ENCODE measurements at regions not wholly inside any gene's neighbourhood (a gene's known extent, or its start where the extent isn't known, plus 50 kb on each side); places are given as distances from the start of the nearest gene placed in this dataset.

DNA sequence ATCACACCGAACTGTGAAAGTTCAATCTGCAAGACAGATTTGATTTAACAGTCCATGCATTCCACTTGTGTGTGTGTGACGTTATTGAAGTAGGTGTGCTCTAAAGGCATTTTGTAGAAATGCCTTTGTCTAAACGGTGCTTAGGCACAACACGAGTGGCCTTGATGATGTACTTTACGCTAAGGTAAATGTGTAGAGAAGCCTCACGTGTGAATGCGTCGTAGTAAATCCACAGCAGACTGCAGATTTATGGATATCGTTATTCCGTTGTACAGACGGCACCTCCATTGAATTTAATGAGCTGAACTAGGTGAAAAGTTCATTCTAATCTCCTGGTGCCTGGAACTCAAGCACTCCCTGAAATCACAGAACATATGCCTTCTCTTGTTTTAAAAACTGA lies 202.8 kb upstream of the STXBP6 start:
- H3K9me3 ChIP-seq = no peaks in the 10 kb centered on the region
- intact Hi-C loops (cut with DNase I; ENCODE audit: low total_unique reads) = no loop called here
- TF ChIP-seq POLR2AphosphoS5 (IDR thresholded peaks at IDR 0.05) (no peak), CTCF (IDR thresholded peaks at IDR 0.05) (no peak), POLR2A (IDR thresholded peaks at IDR 0.05) (no peak)

DNA sequence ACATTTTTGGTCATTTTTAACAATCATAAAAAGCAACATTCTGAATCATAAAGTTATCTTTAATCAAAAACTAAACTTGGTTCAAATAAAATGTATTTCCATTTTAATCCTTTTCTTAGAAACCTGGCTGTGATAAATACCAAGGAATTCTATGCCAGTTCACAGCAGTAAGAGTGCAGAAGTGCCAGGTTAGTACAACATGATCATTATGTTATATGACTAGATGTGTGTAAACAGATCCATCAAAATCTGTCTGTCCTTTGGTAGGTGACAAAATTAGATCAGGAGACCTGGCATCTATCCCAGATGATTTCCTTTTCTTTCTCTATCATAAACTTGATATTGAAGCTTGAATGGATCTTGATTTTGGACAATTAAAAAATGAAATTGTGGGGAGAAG lies 200.6 kb upstream of the STXBP6 start:
- no peak overlapping the region for H3K4me3 ChIP-seq
- no peaks in the 10 kb centered on the region for H3K9me3 ChIP-seq
- intact Hi-C loops (cut with DNase I; ENCODE audit: low total_unique reads) = no loop called here
- no peaks in the 10 kb centered on the region for H3K27me3 ChIP-seq
- no peaks in the 10 kb centered on the region for H3K36me3 ChIP-seq
- no peak overlapping the region for H3K27ac ChIP-seq
- H3K4me1 ChIP-seq = no peaks in the 10 kb centered on the region
- DNase-seq (ENCODE audit: low spot score in 2 of 2) = no peak
- TF ChIP-seq POLR2A (IDR thresholded peaks at IDR 0.05) (no peak), CTCF (IDR thresholded peaks at IDR 0.05) (no peak), POLR2AphosphoS5 (IDR thresholded peaks at IDR 0.05) (no peak)

More for the DNA sequence above, 202.8 kb upstream of the STXBP6 start:
- H3K36me3 ChIP-seq = no peaks in the 10 kb centered on the region
- DNase-seq (ENCODE audit: low spot score in 2 of 2) = no peak
- no peak overlapping the region for H3K27ac ChIP-seq
- H3K4me3 ChIP-seq = no peak overlapping the region
- H3K4me1 ChIP-seq = no peaks in the 10 kb centered on the region
- H3K27me3 ChIP-seq = no peaks in the 10 kb centered on the region

GRCh38 chr14:25247609-25248008 lies 197.7 kb upstream of the STXBP6 start:
- TF ChIP-seq POLR2A (IDR thresholded peaks at IDR 0.05) (no peak), POLR2AphosphoS5 (IDR thresholded peaks at IDR 0.05) (no peak), CTCF (IDR thresholded peaks at IDR 0.05) (no peak)
- no peaks in the 10 kb centered on the region for H3K27me3 ChIP-seq
- H3K4me3 ChIP-seq = no peak overlapping the region
- no peaks in the 10 kb centered on the region for H3K36me3 ChIP-seq
- intact Hi-C loops (cut with DNase I; ENCODE audit: low total_unique reads) = no loop called here
- no peaks in the 10 kb centered on the region for H3K9me3 ChIP-seq
- no peak overlapping the region for H3K27ac ChIP-seq
- no peaks in the 10 kb centered on the region for H3K4me1 ChIP-seq
- DNase-seq (ENCODE audit: low spot score in 2 of 2) = no peak

GRCh38 chr14:25246751-25247150 lies 196.8 kb upstream of the STXBP6 start:
- H3K4me1 ChIP-seq = no peaks in the 10 kb centered on the region
- no peak for TF ChIP-seq CTCF (IDR thresholded peaks at IDR 0.05)
- no peak for TF ChIP-seq POLR2AphosphoS5 (IDR thresholded peaks at IDR 0.05)
- TF ChIP-seq POLR2A (IDR thresholded peaks at IDR 0.05) = no peak
- no peak for DNase-seq (ENCODE audit: low spot score in 2 of 2)
- no peaks in the 10 kb centered on the region for H3K36me3 ChIP-seq
- H3K4me3 ChIP-seq = no peak overlapping the region
- intact Hi-C loops (cut with DNase I; ENCODE audit: low total_unique reads) = no loop called here
- no peaks in the 10 kb centered on the region for H3K27me3 ChIP-seq
- no peak overlapping the region for H3K27ac ChIP-seq
- H3K9me3 ChIP-seq = no peaks in the 10 kb centered on the region

DNA sequence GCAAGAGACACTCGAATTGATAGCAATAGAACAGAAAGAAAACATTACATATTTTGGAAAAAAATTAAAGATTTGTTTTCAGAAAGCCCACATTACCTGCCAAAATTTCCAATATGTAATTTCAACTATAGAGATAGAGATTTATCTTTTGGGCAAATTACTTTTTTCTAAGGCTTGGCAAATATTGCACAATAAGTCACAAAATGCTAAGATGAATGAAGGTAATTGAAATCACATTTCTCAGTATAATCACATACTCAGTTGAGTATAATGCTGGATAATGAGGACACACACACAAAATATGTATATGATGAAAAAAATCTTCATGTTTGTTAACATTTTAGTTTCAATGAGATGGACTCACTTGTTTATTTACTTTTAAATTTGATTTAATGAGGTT lies 189.2 kb upstream of the STXBP6 start:
- Histone ChIP-seq H3K27me3 (no peaks in the 10 kb centered on the region), H3K9me3 (no peaks in the 10 kb centered on the region), H3K4me3 (no peak overlapping the region), H3K27ac (no peak overlapping the region), H3K36me3 (no peaks in the 10 kb centered on the region), H3K4me1 (no peaks in the 10 kb centered on the region)
- TF ChIP-seq CTCF (IDR thresholded peaks at IDR 0.05) = no peak
- intact Hi-C loops (cut with DNase I; ENCODE audit: low total_unique reads) = no loop called here
- no peak for DNase-seq (ENCODE audit: low spot score in 2 of 2)

Data from breast epithelium (tissue), 4 donors.